Brain microvascular endothelial cell (primary cell): ENCODE measurements at regions not wholly inside any gene's neighbourhood (a gene's known extent, or its start where the extent isn't known, plus 50 kb on each side); places are given as distances from the start of the nearest gene placed in this dataset.

Experiments
- DNase-seq: peaks from one replicate; pipeline ENCODE4 v3.0.0-alpha.2; 2020
- H3K27ac ChIP-seq: fragments of 250-450 bp; sonication (Bioruptor Pico); 2 replicates; pipeline ENCODE4 v1.5.1; 2020; ENCODE audit warnings: mild to moderate bottlenecking, moderate library complexity
- H3K27me3 ChIP-seq: fragments of 250-450 bp; sonication (Bioruptor Pico); replicated peaks from 2 replicates; pipeline ENCODE4 v1.5.1; 2020; ENCODE audit warnings: mild to moderate bottlenecking
- H3K36me3 ChIP-seq: fragments of 250-450 bp; sonication (Bioruptor Pico); replicated peaks from 2 replicates; pipeline ENCODE4 v1.5.1; 2020; ENCODE audit warnings: mild to moderate bottlenecking
- H3K4me3 ChIP-seq: 2 replicates; pipeline ENCODE4 v1.5.1; 2011; ENCODE audit warnings: low read depth, mild to moderate bottlenecking, control low read depth, low read length, moderate library complexity
- in situ Hi-C: cut with HindIII; loops from 2 replicates; pipeline ENCODE4 v1.10.0; 2017; ENCODE audit warnings: low sequenced_read_pairs, low pct_ligation_motif_present
- TF ChIP-seq, protein P1 (sequence below): IDR thresholded peaks from 2 replicates; pipeline ENCODE4 v1.5.1; 2011; ENCODE audit warnings: low read depth, mild to moderate bottlenecking, moderate library complexity, low read length, control low read depth, inconsistent platforms; ENCODE audit errors: missing control alignments

- no peak overlapping the region for H3K27ac ChIP-seq
- H3K27me3 ChIP-seq = no peaks in the 10 kb centered on the region
- H3K4me3 ChIP-seq = no peak overlapping the region
- TF ChIP-seq, protein P1, sequence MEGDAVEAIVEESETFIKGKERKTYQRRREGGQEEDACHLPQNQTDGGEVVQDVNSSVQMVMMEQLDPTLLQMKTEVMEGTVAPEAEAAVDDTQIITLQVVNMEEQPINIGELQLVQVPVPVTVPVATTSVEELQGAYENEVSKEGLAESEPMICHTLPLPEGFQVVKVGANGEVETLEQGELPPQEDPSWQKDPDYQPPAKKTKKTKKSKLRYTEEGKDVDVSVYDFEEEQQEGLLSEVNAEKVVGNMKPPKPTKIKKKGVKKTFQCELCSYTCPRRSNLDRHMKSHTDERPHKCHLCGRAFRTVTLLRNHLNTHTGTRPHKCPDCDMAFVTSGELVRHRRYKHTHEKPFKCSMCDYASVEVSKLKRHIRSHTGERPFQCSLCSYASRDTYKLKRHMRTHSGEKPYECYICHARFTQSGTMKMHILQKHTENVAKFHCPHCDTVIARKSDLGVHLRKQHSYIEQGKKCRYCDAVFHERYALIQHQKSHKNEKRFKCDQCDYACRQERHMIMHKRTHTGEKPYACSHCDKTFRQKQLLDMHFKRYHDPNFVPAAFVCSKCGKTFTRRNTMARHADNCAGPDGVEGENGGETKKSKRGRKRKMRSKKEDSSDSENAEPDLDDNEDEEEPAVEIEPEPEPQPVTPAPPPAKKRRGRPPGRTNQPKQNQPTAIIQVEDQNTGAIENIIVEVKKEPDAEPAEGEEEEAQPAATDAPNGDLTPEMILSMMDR = no peak
- H3K36me3 ChIP-seq = no peaks in the 10 kb centered on the region
- no peak for DNase-seq
- in situ Hi-C loops = no loop called here
These were observed 458.8 kb upstream of the SOX5 start for GRCh38 chr12:24408305-24408704.

DNA sequence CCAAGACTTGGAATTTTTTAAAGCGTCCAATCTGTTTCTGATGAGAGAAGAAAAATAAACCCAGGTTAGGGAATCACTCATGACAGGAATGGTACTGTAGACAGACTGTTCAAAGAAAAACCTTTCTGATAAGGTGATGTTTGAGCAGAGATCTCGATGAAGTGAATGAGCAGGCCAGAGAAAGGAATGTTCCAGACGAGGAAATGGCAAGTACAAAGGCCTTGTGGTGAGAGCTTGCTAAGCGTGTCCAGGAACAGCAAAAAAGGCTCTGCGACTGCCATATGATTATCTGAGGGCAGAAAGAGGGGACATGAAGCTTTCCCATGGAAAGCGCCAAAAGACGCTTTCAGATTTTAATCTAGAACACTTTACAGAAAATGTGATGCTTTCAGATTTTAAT, 458.4 kb upstream of the SOX5 start:
- Histone ChIP-seq H3K27ac (no peak overlapping the region), H3K36me3 (no peaks in the 10 kb centered on the region), H3K4me3 (no peak overlapping the region), H3K27me3 (no peaks in the 10 kb centered on the region)
- no peak for DNase-seq
- in situ Hi-C loops = no loop called here
- TF ChIP-seq, protein P1 = no peak

- DNase-seq = peak; percentile 34
- TF ChIP-seq, protein P1 = no peak
These were observed 454.8 kb upstream of the SOX5 start for GRCh38 chr12:24404086-24404815.

DNA sequence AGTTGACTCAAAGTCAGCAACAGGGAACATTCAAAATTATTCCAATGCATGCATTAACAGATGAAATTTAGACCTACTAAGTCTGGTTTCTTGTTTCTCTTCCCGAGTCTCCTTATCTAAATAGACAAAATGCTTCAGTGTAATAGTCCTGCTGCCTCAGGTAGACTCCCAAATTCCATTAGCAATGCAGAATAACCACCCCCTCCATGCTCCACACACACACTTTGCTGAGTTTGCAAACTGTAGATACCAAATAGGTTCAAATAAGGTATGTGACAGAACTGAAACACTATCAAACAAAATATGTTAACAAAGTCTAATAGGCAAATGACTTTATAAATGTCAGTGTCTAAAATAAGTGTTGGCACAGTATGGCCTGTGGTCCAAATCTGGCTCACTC, 451.1 kb upstream of the SOX5 start:
- H3K27me3 ChIP-seq = no peaks in the 10 kb centered on the region

More at GRCh38 chr12:24404086-24404815, 454.8 kb upstream of the SOX5 start:
- Histone ChIP-seq H3K4me3 (no peak overlapping the region), H3K27ac (no peak overlapping the region), H3K36me3 (no peaks in the 10 kb centered on the region), H3K27me3 (no peaks in the 10 kb centered on the region)
- in situ Hi-C loops = no loop called here

DNA sequence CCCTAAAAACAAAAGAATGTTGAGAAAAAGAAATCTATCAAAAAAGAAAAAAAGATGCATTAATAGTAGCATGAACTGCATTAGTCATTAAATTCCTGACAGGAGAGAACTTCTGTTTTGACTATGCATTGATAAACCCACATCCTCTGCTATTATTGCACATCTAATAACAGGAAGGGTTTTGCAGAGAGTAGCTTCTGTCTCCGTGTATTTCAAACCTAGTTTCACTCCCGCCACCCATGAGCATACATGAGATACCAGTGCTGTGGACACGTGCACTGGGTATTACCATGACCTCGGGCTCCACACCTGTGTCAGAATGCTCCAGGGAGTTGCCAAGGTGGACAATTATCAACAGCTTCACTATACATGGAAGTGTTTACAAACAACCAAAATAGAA, 449.1 kb upstream of the SOX5 start:
- Histone ChIP-seq H3K27me3 (no peaks in the 10 kb centered on the region), H3K27ac (no peak overlapping the region), H3K36me3 (no peaks in the 10 kb centered on the region), H3K4me3 (no peak overlapping the region)
- no peak for DNase-seq
- in situ Hi-C loops = no loop called here
- TF ChIP-seq, protein P1 = no peak

More for the DNA sequence above, 451.1 kb upstream of the SOX5 start:
- H3K27ac ChIP-seq = no peak overlapping the region
- in situ Hi-C loops = no loop called here
- TF ChIP-seq, protein P1 = no peak
- no peaks in the 10 kb centered on the region for H3K36me3 ChIP-seq
- H3K4me3 ChIP-seq = no peak overlapping the region
- no peak for DNase-seq

- TF ChIP-seq, protein P1 = no peak
- H3K36me3 ChIP-seq = no peaks in the 10 kb centered on the region
- no peak for DNase-seq
- H3K4me3 ChIP-seq = no peak overlapping the region
- H3K27me3 ChIP-seq = no peaks in the 10 kb centered on the region
- in situ Hi-C loops = no loop called here
- H3K27ac ChIP-seq = no peak overlapping the region
These were observed 446.8 kb upstream of the SOX5 start for GRCh38 chr12:24396224-24396623.
